Body of pancreas (tissue), 4 donors: ENCODE measurements at regions not wholly inside any gene's neighbourhood (a gene's known extent, or its start where the extent isn't known, plus 50 kb on each side); places are given as distances from the start of the nearest gene placed in this dataset.

Experiments used
- ATAC-seq: fragments of 150-250 bp; one replicate; pipeline ENCODE4 v1.9.1; 2016
- DNase-seq, 4 donors: peaks; one replicate each; pipeline ENCODE4 v3.0.0-alpha.2; 2019
- H3K27ac ChIP-seq, 4 donors: fragments of 200-600 bp; sonication (generic); 1 replicate in 3 of 4; 2 replicates in 1 of 4; pipeline versions ENCODE4 v1.5.1 to v1.6.1; 2016 to 2019; ENCODE audit warnings: mild to moderate bottlenecking in 1 of 4, mixed read lengths in 1 of 4, moderate library complexity in 1 of 4
- H3K27me3 ChIP-seq, 2 donors: fragments of 200-600 bp; sonication (generic); one replicate each; pipeline ENCODE4 v1.6.0; 2016; ENCODE audit warnings: mild to moderate bottlenecking in 1 of 2
- H3K36me3 ChIP-seq, 2 donors: fragments of 200-600 bp; sonication (generic); replicated peaks in 1 of 2; 2 replicates each; pipeline ENCODE4 v1.5.1; 2016; ENCODE audit warnings: low read depth in 2 of 2; ENCODE audit not compliant: insufficient read depth in 1 of 2
- H3K4me1 ChIP-seq: fragments of 200-600 bp; sonication (generic); one replicate; pipeline ENCODE4 v1.6.0; 2016
- H3K4me3 ChIP-seq, 2 donors: fragments of 200-600 bp; sonication (generic); 1 replicate in 1 of 2; 2 replicates in 1 of 2; pipeline ENCODE4 v1.5.1; 2016 to 2019
- H3K9me3 ChIP-seq, 3 donors: fragments of 200-600 bp; sonication (generic); 1 replicate in 2 of 3; 2 replicates in 1 of 3; pipeline ENCODE4 v1.5.1; 2016
- POLR2A ChIP-seq, 3 donors: fragments of 450-650 bp; IDR thresholded peaks; one replicate each; pipeline ENCODE4 v1.6.1; 2016; ENCODE audit warnings: antibody characterized with exemption in 3 of 3, mild to moderate bottlenecking in 2 of 3
- WGBS, 2 donors: methylation state at CpG; one replicate each; pipeline ENCODE4 v1.1.5; 2017; 5-methylcytosine and 5-hydroxymethylcytosine counted together
- intact Hi-C: fragments of 100-400 bp; cut with DNase I; formaldehyde crosslinking; loops from one replicate; pipeline ENCODE4 v1.15.1; 2023
- TF ChIP-seq, protein P1 (sequence below), 7 experiments: fragments of 450-650 bp in 4 of 7; fragments of 200-600 bp in 3 of 7; sonication (generic) in 3 of 7; IDR thresholded peaks; one replicate each; pipeline ENCODE4 v1.5.1; 2016 to 2019; ENCODE audit warnings: antibody characterized with exemption in 7 of 7

- intact Hi-C loops = no loop called here
- TF ChIP-seq, protein P1, sequence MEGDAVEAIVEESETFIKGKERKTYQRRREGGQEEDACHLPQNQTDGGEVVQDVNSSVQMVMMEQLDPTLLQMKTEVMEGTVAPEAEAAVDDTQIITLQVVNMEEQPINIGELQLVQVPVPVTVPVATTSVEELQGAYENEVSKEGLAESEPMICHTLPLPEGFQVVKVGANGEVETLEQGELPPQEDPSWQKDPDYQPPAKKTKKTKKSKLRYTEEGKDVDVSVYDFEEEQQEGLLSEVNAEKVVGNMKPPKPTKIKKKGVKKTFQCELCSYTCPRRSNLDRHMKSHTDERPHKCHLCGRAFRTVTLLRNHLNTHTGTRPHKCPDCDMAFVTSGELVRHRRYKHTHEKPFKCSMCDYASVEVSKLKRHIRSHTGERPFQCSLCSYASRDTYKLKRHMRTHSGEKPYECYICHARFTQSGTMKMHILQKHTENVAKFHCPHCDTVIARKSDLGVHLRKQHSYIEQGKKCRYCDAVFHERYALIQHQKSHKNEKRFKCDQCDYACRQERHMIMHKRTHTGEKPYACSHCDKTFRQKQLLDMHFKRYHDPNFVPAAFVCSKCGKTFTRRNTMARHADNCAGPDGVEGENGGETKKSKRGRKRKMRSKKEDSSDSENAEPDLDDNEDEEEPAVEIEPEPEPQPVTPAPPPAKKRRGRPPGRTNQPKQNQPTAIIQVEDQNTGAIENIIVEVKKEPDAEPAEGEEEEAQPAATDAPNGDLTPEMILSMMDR (IDR thresholded peaks at IDR 0.05) = no peak
- no peak for TF ChIP-seq POLR2A (IDR thresholded peaks at IDR 0.05)
- H3K27ac ChIP-seq = no peak overlapping the region
- 74 to 92% methylated on average over 5 of the region's 5 CpGs for WGBS, 2 donors
- H3K36me3 ChIP-seq = no peaks in the 10 kb centered on the region
- no peak for ATAC-seq
- peaks cover 10% of the 10 kb centered on the region for H3K4me1 ChIP-seq
- H3K9me3 ChIP-seq = no peaks in the 10 kb centered on the region
- DNase-seq = no peak
- no peak overlapping the region for H3K4me3 ChIP-seq
- no peaks in the 10 kb centered on the region for H3K27me3 ChIP-seq
Observed at GRCh38 chr3:187978433-187979011, 175.4 kb upstream of the LPP start.

DNA sequence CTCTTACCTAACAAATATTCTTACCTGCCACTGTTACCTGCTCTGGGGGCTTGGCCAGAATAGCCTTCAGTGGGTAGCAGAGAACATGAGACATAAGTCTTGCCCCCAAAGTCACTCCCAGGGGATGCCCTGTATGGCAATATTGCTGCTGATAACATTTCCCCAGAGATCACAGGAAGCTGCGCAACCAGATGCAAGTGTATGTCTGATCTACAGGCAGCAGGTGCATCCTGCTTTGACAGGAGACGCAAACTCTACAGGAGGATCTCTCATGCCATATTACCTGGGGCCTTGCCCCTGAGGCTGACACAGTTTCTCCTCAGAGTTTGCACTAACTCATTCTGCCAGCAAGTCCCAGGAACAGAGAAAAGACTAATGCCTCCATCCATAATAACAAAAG lies 174.4 kb upstream of the LPP start:
- Histone ChIP-seq H3K4me3 (no peak overlapping the region), H3K27ac (no peak overlapping the region), H3K27me3 (no peaks in the 10 kb centered on the region), H3K36me3 (no peaks in the 10 kb centered on the region), H3K9me3 (no peaks in the 10 kb centered on the region), H3K4me1 (peaks cover 13% of the 10 kb centered on the region)
- no peak for ATAC-seq
- WGBS, 2 donors = 79 to 100% methylated on average over 2 of the region's 2 CpGs
- TF ChIP-seq, protein P1 (IDR thresholded peaks at IDR 0.05) = no peak
- no peak for TF ChIP-seq POLR2A (IDR thresholded peaks at IDR 0.05)
- intact Hi-C loops = no loop called here
- DNase-seq = no peak

DNA sequence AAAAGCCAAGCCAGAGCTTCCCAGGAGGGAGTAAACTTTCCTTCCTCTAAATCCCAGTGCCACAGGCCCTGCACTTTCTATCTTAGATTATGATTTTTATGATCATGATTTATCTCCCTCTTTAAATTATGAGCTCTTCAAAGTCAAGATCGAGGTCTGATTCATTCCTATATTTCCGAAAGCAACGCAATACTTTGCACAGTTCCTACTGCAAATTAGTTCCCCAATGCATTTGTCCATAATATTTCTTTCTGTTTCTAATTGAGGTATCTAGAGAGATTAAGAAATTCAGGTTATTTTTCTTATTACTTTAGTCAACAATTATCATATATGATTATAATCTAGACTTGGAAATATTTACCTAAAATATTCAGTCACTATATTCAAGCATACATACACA lies 173.1 kb upstream of the LPP start:
- WGBS, 2 donors = 81 to 94% methylated on average over 3 of the region's 3 CpGs
- no peak for DNase-seq
- Histone ChIP-seq H3K27ac (no peak overlapping the region), H3K9me3 (no peaks in the 10 kb centered on the region), H3K4me1 (peaks cover 8% of the 10 kb centered on the region), H3K36me3 (no peaks in the 10 kb centered on the region), H3K4me3 (no peak overlapping the region), H3K27me3 (no peaks in the 10 kb centered on the region)
- ATAC-seq = no peak
- TF ChIP-seq, protein P1 (IDR thresholded peaks at IDR 0.05) = no peak
- no peak for TF ChIP-seq POLR2A (IDR thresholded peaks at IDR 0.05)
- intact Hi-C loops = no loop called here

- Histone ChIP-seq H3K4me1 (peaks cover 8% of the 10 kb centered on the region), H3K4me3 (no peak overlapping the region), H3K27ac (no peak overlapping the region), H3K9me3 (no peaks in the 10 kb centered on the region), H3K27me3 (no peaks in the 10 kb centered on the region), H3K36me3 (no peaks in the 10 kb centered on the region)
- ATAC-seq = no peak
- 85 to 86% methylated on average over 3 of the region's 3 CpGs for WGBS, 2 donors
- no peak for DNase-seq
- TF ChIP-seq POLR2A (IDR thresholded peaks at IDR 0.05) = no peak
- TF ChIP-seq, protein P1 (IDR thresholded peaks at IDR 0.05) = no peak
- intact Hi-C loops = no loop called here
Observed at GRCh38 chr3:187982142-187982541, 171.8 kb upstream of the LPP start.

GRCh38 chr3:187983484-187984124 lies 170.4 kb upstream of the LPP start:
- TF ChIP-seq, protein P1 (IDR thresholded peaks at IDR 0.05) = no peak
- no peak for TF ChIP-seq POLR2A (IDR thresholded peaks at IDR 0.05)
- intact Hi-C loops = no loop called here
- DNase-seq = peak in 3 of 4 donors; percentile 23 to 45 (median 34)
- H3K9me3 ChIP-seq = no peaks in the 10 kb centered on the region
- H3K27me3 ChIP-seq = no peaks in the 10 kb centered on the region
- no peak for ATAC-seq
- 78 to 80% methylated on average over 6 of the region's 6 CpGs for WGBS, 2 donors
- H3K4me3 ChIP-seq = no peak overlapping the region
- H3K36me3 ChIP-seq = no peaks in the 10 kb centered on the region
- peaks cover 8% of the 10 kb centered on the region for H3K4me1 ChIP-seq
- no peak overlapping the region for H3K27ac ChIP-seq
